H1 (cell line): ENCODE measurements at regions not wholly inside any gene's neighbourhood (a gene's known extent, or its start where the extent isn't known, plus 50 kb on each side); places are given as distances from the start of the nearest gene placed in this dataset.

Experiments
- CTCF ChIA-PET: fragments of 300-600 bp; sonication (Branson Sonifier 250); formaldehyde crosslinking; loops from one replicate; lab custom pipeline; 2021; ENCODE audit not compliant: partially characterized antibody; lab: Charles Lee
- POLR2A ChIA-PET: fragments of 300-600 bp; sonication (Branson Sonifier 250); formaldehyde crosslinking; loops from one replicate; lab custom pipeline; 2021; ENCODE audit warnings: inconsistent platforms; ENCODE audit not compliant: partially characterized antibody; lab: Charles Lee
- DNase-seq, 2 experiments: peaks; one replicate each; pipeline versions ENCODE4 v3.0.0 to v3.0.0-alpha.2; 2010 to 2022; ENCODE audit warnings: low spot score in 2 of 2, low read depth in 1 of 2, mixed read lengths in 1 of 2
- FAIRE-seq: peaks from 2 replicates; lab custom pipeline; 2011; peaks lifted over from hg19 to GRCh38; lab: Jason Lieb, UNC
- H2AFZ ChIP-seq: 2 replicates; pipeline ENCODE4 v1.8.1; 2012; ENCODE audit warnings: low read length, inconsistent platforms
- H2AK5ac ChIP-seq: 2 replicates; pipeline ENCODE4 v1.6.1; 2013; ENCODE audit warnings: low read depth, low read length
- H2BK120ac ChIP-seq: replicated peaks from 2 replicates; pipeline ENCODE3; 2013; ENCODE audit warnings: low read depth, low read length, inconsistent platforms
- H2BK12ac ChIP-seq: 2 replicates; pipeline ENCODE4 v1.6.1; 2013; ENCODE audit warnings: low read depth, low read length
- H2BK15ac ChIP-seq: 2 replicates; pipeline ENCODE4 v1.6.1; 2013; ENCODE audit warnings: low read length
- H2BK20ac ChIP-seq: 2 replicates; pipeline ENCODE4 v1.6.1; 2013; ENCODE audit warnings: low read length
- H2BK5ac ChIP-seq: 2 replicates; pipeline ENCODE4 v1.6.1; 2013; ENCODE audit warnings: low read depth, low read length
- H3K14ac ChIP-seq: 2 replicates; pipeline ENCODE4 v1.6.1; 2013; ENCODE audit warnings: inconsistent platforms; ENCODE audit not compliant: insufficient read length
- H3K18ac ChIP-seq: 2 replicates; pipeline ENCODE4 v1.6.1; 2013; ENCODE audit warnings: low read length; ENCODE audit errors: extremely low read depth
- H3K23ac ChIP-seq: 2 replicates; pipeline ENCODE4 v1.6.1; 2013; ENCODE audit warnings: inconsistent platforms; ENCODE audit not compliant: insufficient read length
- H3K23me2 ChIP-seq: 2 replicates; pipeline ENCODE4 v1.6.1; 2013; ENCODE audit warnings: low read depth, low read length
- H3K27ac ChIP-seq: 2 replicates; pipeline ENCODE4 v1.6.1; 2011; ENCODE audit warnings: low read depth, low read length, inconsistent platforms
- H3K27me3 ChIP-seq, 4 experiments: replicated peaks in 1 of 4; 1 replicate in 1 of 4; 2 replicates in 3 of 4; pipeline versions ENCODE4 v1.6.1 to v1.8.1; 2011 to 2013; ENCODE audit warnings: low read length in 3 of 4, mild to moderate bottlenecking in 3 of 4, inconsistent platforms in 2 of 4, mixed read lengths in 2 of 4, moderate library complexity in 1 of 4; ENCODE audit not compliant: control insufficient read depth in 3 of 4, insufficient read depth in 3 of 4; ENCODE audit errors: extremely low read depth in 1 of 4
- H3K36me3 ChIP-seq, 4 experiments: 2 replicates each; pipeline versions ENCODE4 v1.6.1 to v1.8.1; 2011 to 2013; ENCODE audit warnings: mild to moderate bottlenecking in 4 of 4, low read length in 3 of 4, moderate library complexity in 2 of 4, control low read depth in 1 of 4, inconsistent platforms in 1 of 4; ENCODE audit not compliant: insufficient read depth in 4 of 4, control insufficient read depth in 2 of 4
- H3K4ac ChIP-seq: replicated peaks from 2 replicates; pipeline ENCODE3; 2013; ENCODE audit warnings: low read length, low read depth, mixed read lengths, inconsistent platforms; ENCODE audit not compliant: insufficient read length
- H3K4me1 ChIP-seq, 4 experiments: replicated peaks in 1 of 4; 1 replicate in 1 of 4; 2 replicates in 3 of 4; pipeline versions ENCODE4 v1.6.1 to v1.8.1; 2011 to 2013; ENCODE audit warnings: low read length in 3 of 4, inconsistent platforms in 2 of 4, mixed read lengths in 1 of 4; ENCODE audit not compliant: insufficient read depth in 4 of 4, control insufficient read depth in 3 of 4
- H3K4me2 ChIP-seq, 2 experiments: 2 replicates each; pipeline versions ENCODE4 v1.6.1 to v1.8.1; 2011 to 2013; ENCODE audit warnings: low read depth in 2 of 2, low read length in 2 of 2, control low read depth in 1 of 2, inconsistent platforms in 1 of 2, mild to moderate bottlenecking in 1 of 2; ENCODE audit not compliant: insufficient read depth in 1 of 2
- H3K4me3 ChIP-seq, 4 experiments: fragments of 200-600, 300-600 bp in 1 of 4; sonication (generic), shearing (Covaris generic), sonication (Bioruptor Twin) in 1 of 4; 2 replicates each; pipeline versions ENCODE4 v1.5.1 to v1.8.1; 2011 to 2016; ENCODE audit warnings: low read length in 4 of 4, low read depth in 3 of 4, control low read depth in 2 of 4, inconsistent platforms in 2 of 4, mild to moderate bottlenecking in 2 of 4, mixed read lengths in 1 of 4, moderate library complexity in 1 of 4; ENCODE audit not compliant: insufficient read depth in 2 of 4; ENCODE audit errors: extremely low read depth in 1 of 4
- H3K56ac ChIP-seq: replicated peaks from 2 replicates; pipeline ENCODE3; 2013; ENCODE audit warnings: low read depth, mild to moderate bottlenecking, mixed read lengths, low read length, inconsistent platforms; ENCODE audit not compliant: insufficient read length
- H3K79me1 ChIP-seq: 2 replicates; pipeline ENCODE4 v1.6.1; 2013; ENCODE audit warnings: low read depth, low read length, control low read depth
- H3K79me2 ChIP-seq, 2 experiments: 2 replicates each; pipeline versions ENCODE4 v1.6.1 to v1.8.1; 2012 to 2013; ENCODE audit warnings: low read length in 2 of 2, mild to moderate bottlenecking in 2 of 2, inconsistent platforms in 1 of 2; ENCODE audit not compliant: insufficient read depth in 2 of 2, control insufficient read depth in 1 of 2
- H3K9ac ChIP-seq, 4 experiments: replicated peaks in 1 of 4; 1 replicate in 1 of 4; 2 replicates in 3 of 4; pipeline versions ENCODE4 v1.6.1 to v1.8.1; 2011 to 2013; ENCODE audit warnings: low read depth in 3 of 4, low read length in 3 of 4, control low read depth in 2 of 4, mild to moderate bottlenecking in 2 of 4, moderate library complexity in 2 of 4, inconsistent platforms in 1 of 4; ENCODE audit errors: extremely low read depth in 1 of 4
- H3K9me3 ChIP-seq, 2 experiments: 2 replicates each; pipeline versions ENCODE4 v1.6.1 to v1.8.1; 2012 to 2013; ENCODE audit warnings: mild to moderate bottlenecking in 2 of 2, moderate library complexity in 2 of 2, control low read depth in 1 of 2, inconsistent platforms in 1 of 2, low read depth in 1 of 2, low read length in 1 of 2, mixed read lengths in 1 of 2; ENCODE audit not compliant: insufficient read depth in 2 of 2
- H4K20me1 ChIP-seq, 2 experiments: replicated peaks in 1 of 2; 2 replicates each; pipeline versions ENCODE3 to v1.8.1; 2011 to 2013; ENCODE audit warnings: inconsistent platforms in 2 of 2, low read length in 2 of 2, mild to moderate bottlenecking in 1 of 2; ENCODE audit not compliant: insufficient read depth in 2 of 2, control insufficient read depth in 1 of 2
- H4K5ac ChIP-seq: 2 replicates; pipeline ENCODE4 v1.6.1; 2013; ENCODE audit warnings: low read length, low read depth, mixed read lengths, inconsistent platforms; ENCODE audit not compliant: insufficient read length
- H4K8ac ChIP-seq: 2 replicates; pipeline ENCODE4 v1.8.0; 2013; ENCODE audit warnings: mild to moderate bottlenecking, moderate library complexity, low read length, inconsistent platforms; ENCODE audit not compliant: insufficient read depth; ENCODE audit errors: extremely low read depth
- H4K91ac ChIP-seq: replicated peaks from 2 replicates; pipeline ENCODE3; 2013; ENCODE audit warnings: low read length, mixed read lengths, inconsistent platforms; ENCODE audit not compliant: insufficient read length
- BCL11A ChIP-seq, 2 experiments: IDR thresholded peaks; one replicate each; pipeline ENCODE4 v1.6.1; 2011; ENCODE audit warnings: low read depth in 2 of 2, low read length in 2 of 2, mild to moderate bottlenecking in 2 of 2
- EP300 ChIP-seq, 2 experiments: IDR thresholded peaks; 1 replicate in 1 of 2; 2 replicates in 1 of 2; pipeline ENCODE4 v1.6.1; 2011 to 2012; ENCODE audit warnings: low read depth in 2 of 2, low read length in 2 of 2, mild to moderate bottlenecking in 2 of 2, borderline replicate concordance in 1 of 2, inconsistent platforms in 1 of 2, moderate library complexity in 1 of 2
- EZH2 ChIP-seq: fragments of 200-600 bp; sonication (generic); IDR thresholded peaks from 2 replicates; pipeline ENCODE4 v1.7.1; 2012; ENCODE audit warnings: low read depth, mild to moderate bottlenecking, moderate library complexity, low read length, inconsistent platforms; ENCODE audit not compliant: severe bottlenecking
- TCF12 ChIP-seq: IDR thresholded peaks from 2 replicates; pipeline ENCODE4 v1.6.1; 2011; ENCODE audit warnings: low read depth, mild to moderate bottlenecking, low read length
- WGBS, 2 experiments: shearing (Covaris generic) in 1 of 2; methylation state at CpG; one replicate each; pipeline versions ENCODE4 v1.1.6 to v1.1.7; 2013 to 2015; ENCODE audit warnings: low lambda C conversion rate in 2 of 2, mixed read lengths in 2 of 2, inconsistent platforms in 1 of 2, low coverage in 1 of 2, missing lambda C conversion rate in 1 of 2; ENCODE audit not compliant: insufficient replicate concordance in 2 of 2, insufficient coverage in 1 of 2, insufficient read length in 1 of 2; ENCODE audit errors: extremely low coverage in 1 of 2, missing lambda C conversion rate in 1 of 2; 5-methylcytosine and 5-hydroxymethylcytosine counted together

DNA sequence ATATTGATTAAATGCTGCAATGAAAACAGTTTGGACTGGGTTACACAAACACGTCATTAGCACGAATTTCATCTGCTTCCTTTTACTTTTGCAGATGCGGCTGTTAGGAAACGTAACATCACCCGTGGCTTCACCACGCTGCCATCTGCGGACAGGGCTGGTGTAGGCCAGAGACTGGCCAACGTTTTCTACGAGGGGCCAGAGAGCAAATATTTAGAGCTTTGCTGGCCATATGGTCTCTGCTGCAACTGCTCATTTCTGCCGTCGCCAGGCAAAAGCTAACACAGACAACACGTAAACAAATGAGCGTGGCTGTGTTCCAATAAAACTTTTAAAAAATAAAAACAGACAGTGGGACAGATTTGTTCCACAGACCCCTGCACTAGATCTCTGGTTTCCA lies 96.6 kb downstream of the ENGASE start:
- ChIA-PET POLR2A (interaction anchor here (1.3 kb wide), 1 partner anchor 13 kb away, joined by 3 read pairs; no protein-coding TSS in a partner anchor), CTCF (interaction anchor here (0.6 to 1.3 kb wide), 4 partner anchors 62 to 524 kb away, joined by 3 to 5 read pairs (median 3); no protein-coding TSS in a partner anchor)
- DNase-seq (no peak), FAIRE-seq (no peak)
- Histone ChIP-seq H3K27ac (no peak overlapping the region), H2BK20ac (no peak overlapping the region), H3K36me3 (no peaks in the 10 kb centered on the region; a peak in 1 of 8 replicates), H3K9ac (no peak overlapping the region), H2BK5ac (no peak overlapping the region; the same call in 1 of the 2 replicates), H3K4me3 (no peak overlapping the region), H3K4ac (no peak overlapping the region), H2BK120ac (no peak overlapping the region), H3K4me1 (no peaks in the 10 kb centered on the region; a peak in 2 of 7 replicates), H2AK5ac (no peak overlapping the region), H4K8ac (no peak overlapping the region), H2BK12ac (no peak overlapping the region), H3K4me2 (no peak overlapping the region), H3K27me3 (no peaks in the 10 kb centered on the region), H4K91ac (no peak overlapping the region), H3K9me3 (no peaks in the 10 kb centered on the region), H3K79me2 (peaks cover 0 to 2% of the 10 kb centered on the region in 2 experiments; a peak in 1 of 4 replicates), H3K56ac (no peak overlapping the region), H3K23ac (no peak overlapping the region), H4K20me1 (peaks cover 0 to 17% of the 10 kb centered on the region in 2 experiments), H3K14ac (no peak overlapping the region), H3K79me1 (peaks cover 11% of the 10 kb centered on the region), H3K23me2 (peaks cover 7% of the 10 kb centered on the region), H3K18ac (no peak overlapping the region), H4K5ac (no peak overlapping the region), H2AFZ (no peak overlapping the region), H2BK15ac (no peak overlapping the region)
- WGBS, 2 experiments: 82% methylated on average over 13 of the region's 13 CpGs; no CpG with 5 or more reads in 1 of the 2 experiments
- TF ChIP-seq BCL11A (IDR thresholded peaks at IDR 0.05; ENCODE audit: low read depth in 2 of 2, low read length in 2 of 2) (no peak), EP300 (IDR thresholded peaks at IDR 0.05; ENCODE audit: borderline replicate concordance in 1 of 2, low read depth in 2 of 2, low read length in 2 of 2) (no peak), EZH2 (no peak), TCF12 (no peak)
